GM12892 (cell line): ENCODE measurements at regions not wholly inside any gene's neighbourhood (a gene's known extent, or its start where the extent isn't known, plus 50 kb on each side); places are given as distances from the start of the nearest gene placed in this dataset.
"Not testable (repeated sequence)": the region's sequence is repeated elsewhere in the genome, so short reads cannot be mapped to it uniquely, and the experiment has no call there.

Experiments
- DNase-seq: peaks from one replicate; pipeline ENCODE4 v3.0.0; 2011; ENCODE audit not compliant: insufficient read length
- FAIRE-seq: peaks from 2 replicates; lab custom pipeline; 2011; peaks lifted over from hg19 to GRCh38; lab: Jason Lieb, UNC
- POLR2A ChIP-seq: IDR thresholded peaks from 2 replicates; pipeline ENCODE4 v1.6.1; 2011; ENCODE audit warnings: low read depth, low read length, control low read depth
- POLR2AphosphoS5 ChIP-seq: IDR thresholded peaks from 2 replicates; pipeline ENCODE4 v1.6.1; 2011; ENCODE audit warnings: low read depth, low read length, control low read depth
- TAF1 ChIP-seq: IDR thresholded peaks from 2 replicates; pipeline ENCODE4 v1.6.1; 2011; ENCODE audit warnings: low read depth, mild to moderate bottlenecking, control low read depth, low read length, borderline replicate concordance

DNA sequence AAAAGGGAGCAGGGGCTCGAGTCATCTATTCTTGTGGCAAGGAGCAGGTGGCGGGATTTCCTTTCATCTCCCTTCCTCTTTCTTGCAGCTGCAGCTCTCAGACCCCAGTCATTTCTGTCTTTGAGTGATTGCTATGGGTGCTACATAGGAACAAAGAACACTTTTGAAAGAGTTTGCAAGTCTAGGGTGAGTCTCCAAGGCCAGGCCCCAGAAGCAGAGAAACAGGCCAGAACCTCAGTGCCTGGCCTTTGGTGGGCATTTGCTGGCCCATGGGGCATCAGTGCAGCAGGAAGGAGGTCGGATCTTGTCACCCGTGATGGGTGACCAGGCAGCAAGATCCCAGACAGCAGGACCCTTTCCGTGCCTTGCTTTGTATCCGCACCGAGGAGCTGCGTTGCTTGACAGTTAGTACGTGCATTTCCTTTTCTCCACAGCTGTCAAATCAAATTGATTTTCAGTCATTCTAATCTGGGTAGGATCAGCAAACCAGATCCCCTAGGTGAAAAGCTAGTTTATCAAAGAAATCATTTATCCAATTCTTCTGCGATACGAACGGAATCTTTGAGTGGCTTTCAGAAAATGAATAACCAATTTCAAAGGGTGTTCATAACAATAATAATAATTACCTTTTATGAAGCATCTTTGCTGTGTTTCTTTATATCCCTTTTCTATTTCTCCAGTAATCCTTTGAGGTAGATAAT, 244.6 kb upstream of the MAF start:
- TF ChIP-seq POLR2A (no peak; the same call in 1 of the 2 replicates), TAF1 (no peak), POLR2AphosphoS5 (peak; percentile 59; the same call in 1 of the 2 replicates)
- DNase-seq (peak; percentile 31), FAIRE-seq (peak; percentile 87)

DNA sequence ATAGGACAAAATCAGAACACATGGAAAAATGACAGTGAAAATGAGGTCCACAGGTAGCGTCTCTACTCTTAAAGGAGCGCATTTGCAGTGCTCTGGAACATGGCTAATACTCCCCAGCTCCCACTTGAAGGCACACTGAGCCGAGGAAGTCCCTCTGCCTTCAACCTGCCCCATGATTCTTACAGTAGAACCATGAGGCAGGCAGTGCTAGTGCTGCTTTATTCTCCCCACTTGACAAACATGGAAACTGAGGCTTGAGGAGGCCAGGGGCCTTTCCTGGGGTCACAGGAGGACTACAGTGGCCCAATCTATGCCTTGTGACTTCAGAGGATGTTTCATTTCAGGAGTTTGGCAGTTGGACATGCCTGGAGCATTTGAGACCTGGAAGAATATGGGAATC, 244.1 kb upstream of the MAF start:
- TF ChIP-seq POLR2A: no peak
- DNase-seq (no peak), FAIRE-seq (peak; percentile 77)

DNA sequence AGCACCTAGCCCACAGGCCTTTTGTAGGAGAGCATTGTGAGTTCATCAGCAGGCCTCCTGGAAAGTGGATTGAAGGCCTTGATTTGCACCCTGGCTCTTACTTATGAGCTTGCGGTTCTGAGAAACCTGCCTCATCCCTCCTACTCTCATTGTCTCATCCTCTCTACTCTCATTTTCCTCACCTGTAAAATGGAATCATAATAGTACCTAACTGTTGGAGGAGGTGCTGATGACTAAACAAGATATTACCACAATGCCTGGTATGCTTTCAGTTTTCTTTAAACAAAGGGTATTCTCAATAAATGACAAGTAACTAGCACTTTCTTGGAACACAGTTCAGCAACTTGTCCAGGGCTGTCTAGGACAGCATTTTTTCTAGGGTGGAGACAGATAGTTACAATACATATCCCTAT, 243.1 kb upstream of the MAF start:
- DNase-seq: no peak
- no peak for TF ChIP-seq POLR2AphosphoS5
- no peak for TF ChIP-seq TAF1
- TF ChIP-seq POLR2A: no peak
- FAIRE-seq: peak; percentile 89

DNA sequence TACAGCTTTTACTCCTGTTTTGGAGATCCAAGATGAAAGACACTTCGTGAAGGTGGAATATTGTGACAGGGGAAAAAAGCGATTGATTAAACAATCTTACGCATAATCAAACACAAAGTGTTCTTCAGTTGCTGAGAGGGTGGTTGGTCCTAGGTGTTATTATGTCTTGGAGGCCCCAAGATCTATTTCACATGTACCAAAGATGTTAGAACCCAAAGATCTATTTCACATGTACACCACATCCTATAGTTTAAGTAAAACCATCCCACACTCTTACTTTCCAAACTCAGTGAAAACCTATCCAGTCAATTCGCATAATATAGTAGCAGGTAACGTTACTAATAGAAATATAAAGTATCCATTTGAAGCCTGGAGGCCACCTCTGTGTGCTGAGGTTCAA, 242.6 kb upstream of the MAF start:
- FAIRE-seq: no peak
- DNase-seq: no peak
- no peak for TF ChIP-seq POLR2A
- no peak for TF ChIP-seq TAF1
- no peak for TF ChIP-seq POLR2AphosphoS5

DNA sequence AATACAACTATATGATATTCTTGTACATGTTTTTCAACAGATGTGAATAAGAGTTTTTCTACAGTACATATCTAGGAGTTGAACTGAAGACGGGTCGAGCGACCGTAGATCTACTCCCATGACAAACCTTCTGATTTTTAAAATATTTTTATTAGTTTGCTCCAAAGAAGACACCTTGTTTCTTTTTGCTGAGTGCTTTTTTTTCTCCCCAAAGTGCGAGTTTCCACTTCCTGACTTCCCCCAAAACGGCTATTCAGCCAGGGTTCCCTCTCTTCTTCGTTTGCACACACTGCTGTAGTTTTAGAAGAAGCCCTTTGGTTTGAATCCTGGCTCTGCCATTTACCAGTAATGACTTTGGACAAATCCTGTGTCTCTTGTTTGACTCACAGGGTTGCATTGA, 241.7 kb upstream of the MAF start:
- TF ChIP-seq POLR2A: no peak
- TF ChIP-seq TAF1: no peak
- TF ChIP-seq POLR2AphosphoS5: no peak
- no peak for DNase-seq
- peak; percentile 48 for FAIRE-seq

DNA sequence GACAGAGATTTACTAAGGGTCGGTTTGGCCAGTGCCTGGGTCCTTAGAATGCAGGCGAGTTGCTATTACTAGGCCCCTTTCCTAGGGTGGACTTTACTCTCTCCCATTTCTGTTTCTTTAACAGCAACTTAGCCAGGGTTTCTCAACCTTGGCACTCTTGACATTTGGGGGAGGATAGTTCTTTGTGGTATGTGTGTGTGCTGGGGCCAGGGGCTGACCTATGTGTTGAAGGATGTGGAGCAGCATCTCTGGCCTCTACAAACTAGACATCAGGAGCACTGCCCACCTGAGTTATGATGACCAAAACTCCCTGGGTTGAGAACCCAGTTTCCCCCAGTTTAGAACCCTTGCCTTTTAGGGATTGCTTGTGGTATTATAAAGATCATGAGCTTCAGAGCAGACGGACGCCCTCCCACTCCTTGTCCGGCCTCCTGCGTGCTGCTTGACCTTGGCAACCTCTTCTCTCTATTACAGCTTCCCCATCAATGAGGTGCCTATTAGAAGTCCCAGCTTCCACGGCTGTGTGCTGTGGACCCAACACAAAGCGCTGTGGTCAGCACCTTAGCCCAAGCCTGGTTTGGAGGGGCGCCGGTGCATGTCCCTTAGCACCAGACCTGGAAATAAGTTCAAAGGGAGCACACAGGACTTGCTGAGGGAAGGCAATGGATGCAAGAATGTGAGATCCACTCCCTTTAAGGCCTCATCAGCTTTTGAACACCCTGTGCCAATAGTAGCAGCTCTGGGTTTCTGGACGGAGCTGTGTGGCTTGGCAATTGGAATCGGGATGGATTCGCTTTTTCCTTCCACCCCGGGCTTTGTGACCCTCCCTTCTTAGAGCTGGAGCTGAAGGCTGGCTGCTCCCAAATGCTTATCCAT, 239.2 kb upstream of the MAF start:
- TF ChIP-seq POLR2AphosphoS5 (no peak), POLR2A (no peak)
- DNase-seq (no peak), FAIRE-seq (no peak)

DNA sequence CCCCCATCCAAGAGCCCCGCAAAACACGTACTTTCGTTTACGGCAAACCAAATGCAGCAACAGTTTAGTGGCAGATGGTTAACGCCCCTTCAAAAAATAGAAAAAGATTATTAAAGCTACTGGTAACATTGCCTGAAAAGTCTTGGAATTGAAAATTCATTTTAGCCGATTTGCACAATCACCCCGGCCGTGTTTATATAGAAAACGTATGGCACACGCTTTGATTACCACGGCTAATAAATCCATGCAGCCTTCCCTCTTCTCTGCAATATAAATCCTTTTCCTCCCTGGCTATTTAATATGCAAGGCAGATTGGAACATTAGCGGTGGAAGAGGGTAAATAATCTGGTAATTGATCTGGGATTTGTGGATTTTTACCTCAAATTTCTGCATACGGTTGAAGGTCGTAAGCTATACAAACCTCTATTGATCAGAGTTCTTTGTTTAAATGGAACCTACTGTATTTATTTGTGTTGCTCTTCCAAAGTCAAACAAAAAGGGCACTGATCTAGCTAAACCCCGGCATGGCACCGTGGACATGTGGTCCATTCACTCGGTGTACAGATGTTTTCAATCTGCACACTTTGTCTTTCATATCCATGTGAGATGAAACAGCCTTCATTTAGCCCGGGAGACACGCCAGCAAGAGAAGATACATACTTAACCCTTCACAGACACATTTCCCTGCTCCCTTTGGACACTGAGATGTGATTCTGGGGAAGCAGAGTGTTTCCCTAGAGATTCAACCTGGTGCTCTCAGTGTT, 238.1 kb upstream of the MAF start:
- DNase-seq (no peak), FAIRE-seq (no peak)
- TF ChIP-seq POLR2A (no peak), TAF1 (no peak), POLR2AphosphoS5 (no peak)

DNA sequence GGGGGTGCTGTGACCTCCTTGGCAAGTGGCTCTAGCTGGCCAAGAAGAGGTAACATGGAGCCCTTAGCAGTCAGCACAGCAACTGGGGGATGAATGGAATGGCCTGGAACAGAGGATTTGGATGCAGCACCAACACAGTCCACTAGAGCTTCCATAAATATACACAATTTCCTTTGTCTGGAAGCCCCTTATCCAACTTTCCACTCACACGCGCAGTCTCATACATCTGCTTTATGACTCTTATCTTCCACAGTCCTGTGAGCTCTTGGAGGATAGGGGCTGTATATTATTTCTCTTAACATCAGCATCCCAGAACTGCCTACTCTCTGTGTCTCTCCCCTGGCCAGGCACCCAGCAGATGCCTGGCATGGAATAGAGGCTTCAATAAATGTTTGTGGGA, 235.6 kb upstream of the MAF start:
- no peak for DNase-seq
- no peak for FAIRE-seq
- TF ChIP-seq POLR2A: no peak
- no peak for TF ChIP-seq TAF1
- no peak for TF ChIP-seq POLR2AphosphoS5

DNA sequence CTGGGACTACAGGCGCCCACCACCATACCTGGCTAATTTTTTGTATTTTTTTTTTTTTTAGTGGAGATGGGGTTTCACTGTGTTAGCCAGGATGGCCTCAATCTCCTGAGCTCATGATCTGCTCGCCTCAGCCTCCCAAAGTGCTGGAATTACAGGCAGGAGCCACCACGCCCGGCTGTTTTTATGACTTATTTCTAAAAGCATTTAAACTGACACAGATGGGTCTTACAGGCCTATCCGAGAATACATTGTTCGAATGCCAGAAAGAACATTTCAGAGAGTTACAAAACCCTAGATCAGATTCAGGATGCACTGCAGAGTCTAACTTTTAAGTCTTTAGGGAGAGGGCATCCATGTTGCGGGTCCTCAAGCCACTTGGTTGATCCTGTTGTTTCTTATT, 234.7 kb upstream of the MAF start:
- no peak for DNase-seq
- TF ChIP-seq POLR2A (no peak), TAF1 (no peak), POLR2AphosphoS5 (no peak)
- FAIRE-seq: no peak

DNA sequence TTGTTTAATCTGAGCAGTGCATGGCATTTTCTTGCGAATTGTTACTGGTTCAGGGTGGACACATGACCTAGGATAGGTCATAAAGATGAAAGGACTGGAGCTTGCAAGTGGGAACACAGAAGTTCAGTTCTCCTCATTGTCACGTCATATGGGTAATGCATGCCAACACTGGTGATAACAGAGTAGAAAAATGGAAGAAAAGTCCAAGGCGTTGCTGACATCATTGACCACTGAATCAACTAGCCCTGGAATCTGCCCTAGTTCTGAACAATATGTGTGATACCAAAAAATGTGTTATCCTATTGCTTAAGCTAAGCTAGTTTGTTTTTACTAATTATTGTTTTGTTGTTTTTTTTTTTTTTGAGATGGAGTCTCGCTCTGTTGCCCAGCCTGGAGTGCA, 234.2 kb upstream of the MAF start:
- FAIRE-seq: no peak
- no peak for TF ChIP-seq POLR2AphosphoS5
- TF ChIP-seq POLR2A: no peak
- TF ChIP-seq TAF1: no peak
- DNase-seq: no peak

DNA sequence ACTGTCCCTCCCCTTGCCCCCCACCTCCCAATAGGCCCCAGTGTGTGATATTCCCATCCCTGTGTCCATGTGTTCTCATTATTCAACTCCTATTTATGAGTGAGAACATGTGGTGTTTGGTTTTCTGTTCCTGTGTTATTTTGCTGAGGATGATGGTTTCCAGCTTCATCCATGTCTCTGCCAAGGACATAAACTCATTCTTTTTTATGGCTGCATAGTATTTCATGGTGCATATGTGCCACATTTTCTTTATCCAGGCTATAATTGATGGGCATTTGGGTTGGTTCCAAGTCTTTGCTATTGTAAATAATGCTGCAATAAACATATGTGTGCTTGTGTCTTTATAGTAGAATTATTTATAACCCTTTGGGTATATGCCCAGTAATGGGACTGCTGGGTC, 233.5 kb upstream of the MAF start:
- DNase-seq, FAIRE-seq: not testable (repeated sequence)

DNA sequence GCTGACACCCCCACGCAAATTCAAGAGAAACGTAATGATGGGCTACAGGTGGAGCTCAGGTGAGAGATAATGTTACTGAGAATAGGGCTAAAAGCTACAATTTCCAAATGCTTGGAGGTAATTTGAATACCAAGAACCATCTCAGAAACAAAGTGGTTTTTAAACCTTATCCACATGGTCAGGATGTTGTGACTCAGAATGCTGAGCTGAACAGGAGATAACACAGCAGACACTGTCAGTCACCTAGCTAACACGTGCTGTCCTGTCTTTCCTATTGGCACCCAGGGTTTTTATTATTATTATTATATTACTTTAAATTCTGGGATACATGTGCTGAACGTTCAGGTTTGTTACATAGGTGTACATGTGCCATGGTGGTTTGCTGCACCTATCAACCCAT, 233.0 kb upstream of the MAF start:
- FAIRE-seq: no peak
- TF ChIP-seq POLR2A (no peak), TAF1 (no peak), POLR2AphosphoS5 (no peak)
- no peak for DNase-seq
